ENCODE measurements at regions not wholly inside any gene's neighbourhood (a gene's known extent, or its start where the extent isn't known, plus 50 kb on each side); places are given as distances from the start of the nearest gene placed in this dataset.

DNA sequence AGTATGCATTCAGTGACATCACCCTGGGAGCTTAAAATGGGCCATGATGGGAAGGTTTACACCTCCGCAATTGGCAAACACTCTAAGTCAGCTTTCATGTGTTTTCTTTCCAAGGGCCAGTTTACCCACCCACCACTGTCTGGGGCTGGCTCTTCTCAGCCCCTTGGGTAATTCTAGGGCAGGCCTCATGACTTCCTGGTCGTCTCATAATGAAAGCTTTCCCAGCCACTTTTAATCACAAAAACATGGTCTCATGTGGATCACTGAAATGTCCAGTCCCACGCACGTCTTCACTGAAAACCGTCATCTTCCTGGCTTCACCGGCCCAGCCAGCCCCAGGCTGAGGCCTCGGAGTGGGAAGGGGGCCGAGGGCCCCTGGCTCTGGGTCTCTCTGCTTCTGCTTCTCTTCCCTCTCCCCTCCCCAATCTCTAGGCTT is 58.5 kb upstream of the ANO1 start:
- Histone ChIP-seq H3K27me3 (peaks cover 0 to 2% (median 0%) of the 10 kb centered on the region in 3 donors), H3K27ac (peak overlapping the region in 1 of 4 donors; percentile 12), H3K9me3 (no peaks in the 10 kb centered on the region), H3K4me3 (no peak overlapping the region), H3K36me3 (no peaks in the 10 kb centered on the region), H3K4me1 (no peaks in the 10 kb centered on the region)
- TF ChIP-seq, protein P1, sequence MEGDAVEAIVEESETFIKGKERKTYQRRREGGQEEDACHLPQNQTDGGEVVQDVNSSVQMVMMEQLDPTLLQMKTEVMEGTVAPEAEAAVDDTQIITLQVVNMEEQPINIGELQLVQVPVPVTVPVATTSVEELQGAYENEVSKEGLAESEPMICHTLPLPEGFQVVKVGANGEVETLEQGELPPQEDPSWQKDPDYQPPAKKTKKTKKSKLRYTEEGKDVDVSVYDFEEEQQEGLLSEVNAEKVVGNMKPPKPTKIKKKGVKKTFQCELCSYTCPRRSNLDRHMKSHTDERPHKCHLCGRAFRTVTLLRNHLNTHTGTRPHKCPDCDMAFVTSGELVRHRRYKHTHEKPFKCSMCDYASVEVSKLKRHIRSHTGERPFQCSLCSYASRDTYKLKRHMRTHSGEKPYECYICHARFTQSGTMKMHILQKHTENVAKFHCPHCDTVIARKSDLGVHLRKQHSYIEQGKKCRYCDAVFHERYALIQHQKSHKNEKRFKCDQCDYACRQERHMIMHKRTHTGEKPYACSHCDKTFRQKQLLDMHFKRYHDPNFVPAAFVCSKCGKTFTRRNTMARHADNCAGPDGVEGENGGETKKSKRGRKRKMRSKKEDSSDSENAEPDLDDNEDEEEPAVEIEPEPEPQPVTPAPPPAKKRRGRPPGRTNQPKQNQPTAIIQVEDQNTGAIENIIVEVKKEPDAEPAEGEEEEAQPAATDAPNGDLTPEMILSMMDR (IDR thresholded peaks at IDR 0.05 in 4 of 5, conservative IDR thresholded peaks at IDR 0.05 in 1 of 5), result no peak
- no peak for TF ChIP-seq POLR2A (IDR thresholded peaks at IDR 0.05)
- DNase-seq (no peak), ATAC-seq (no peak)
- in situ Hi-C loops (cut with MboI; ENCODE audit: low sequenced_read_pairs in 4 of 4), result no loop called here
- intact Hi-C loops (cut with DNase I; ENCODE audit: low total_unique reads), result no loop called here

DNA sequence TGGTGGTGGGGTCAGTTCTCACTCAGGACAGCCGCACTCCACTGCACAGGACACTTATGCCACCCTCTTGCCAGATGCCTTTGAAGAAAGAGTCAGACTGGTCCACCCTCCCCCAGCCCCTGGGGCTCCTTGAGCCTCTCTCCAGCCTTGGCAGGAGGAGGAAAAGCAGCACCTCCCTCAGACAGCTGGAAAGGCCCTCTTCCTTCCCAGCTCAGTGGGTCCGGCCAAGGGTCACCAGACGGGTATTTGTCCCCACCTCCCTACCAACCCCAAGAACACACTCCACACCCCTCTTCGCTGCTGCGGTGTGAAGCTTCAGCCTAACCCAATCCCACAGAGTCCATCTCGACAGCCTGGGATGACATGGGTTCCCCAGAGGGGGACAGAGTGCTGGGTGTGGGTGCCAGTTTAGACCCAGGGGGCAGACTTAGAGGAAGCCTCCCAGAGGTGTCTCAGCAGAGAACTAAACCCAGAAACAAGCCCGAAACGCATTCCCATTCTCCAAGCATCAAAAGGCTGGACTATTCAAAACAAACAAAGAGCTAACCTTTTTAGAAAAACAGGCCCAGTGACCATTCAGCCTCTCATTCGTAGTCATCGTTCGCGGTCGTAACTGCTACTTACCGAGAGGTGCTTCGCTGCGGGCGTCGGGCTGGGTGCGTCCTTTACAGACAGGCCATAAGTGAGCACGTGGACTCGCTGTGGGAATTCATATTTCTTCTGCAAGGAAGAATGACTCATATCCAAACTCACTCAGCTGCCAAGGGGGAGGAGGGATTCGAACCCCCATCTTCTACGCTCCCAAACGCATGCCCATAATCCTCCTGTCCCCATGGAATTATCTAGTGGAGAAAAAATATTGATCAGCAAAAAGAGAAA is 57.5 kb upstream of the ANO1 start:
- Histone ChIP-seq H3K27me3 (peaks cover 0 to 2% (median 0%) of the 10 kb centered on the region in 3 donors), H3K4me3 (no peak overlapping the region), H3K36me3 (no peaks in the 10 kb centered on the region), H3K4me1 (no peaks in the 10 kb centered on the region), H3K9me3 (no peaks in the 10 kb centered on the region), H3K27ac (no peak overlapping the region)
- intact Hi-C loops (cut with DNase I; ENCODE audit: low total_unique reads) (no loop called here), in situ Hi-C loops (cut with MboI; ENCODE audit: low sequenced_read_pairs in 4 of 4) (no loop called here)
- TF ChIP-seq, protein P1 (IDR thresholded peaks at IDR 0.05 in 4 of 5, conservative IDR thresholded peaks at IDR 0.05 in 1 of 5), result no peak
- no peak for TF ChIP-seq POLR2A (IDR thresholded peaks at IDR 0.05)
- no peak for ATAC-seq
- no peak for DNase-seq

DNA sequence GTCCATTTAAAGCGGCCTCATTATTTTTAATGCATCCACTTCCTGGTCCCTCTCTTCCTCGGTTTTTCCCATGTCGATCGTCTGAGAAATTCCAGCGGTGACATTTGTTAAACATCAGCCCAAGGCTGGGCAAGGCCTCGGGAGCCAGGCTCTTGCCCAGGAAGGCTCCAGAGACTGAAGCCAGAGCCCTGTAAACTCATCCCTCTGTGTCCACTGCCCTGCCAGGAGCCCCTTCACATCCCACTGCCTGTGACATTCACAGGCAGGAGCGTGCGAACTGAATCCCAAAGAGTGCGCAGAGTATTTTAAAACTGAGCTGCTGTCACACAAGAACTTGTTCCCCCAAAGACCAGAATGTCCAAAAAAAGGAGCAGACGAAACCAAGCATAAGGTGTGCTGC is 56.5 kb upstream of the ANO1 start:
- Histone ChIP-seq H3K9me3 (no peaks in the 10 kb centered on the region), H3K36me3 (no peaks in the 10 kb centered on the region), H3K4me3 (no peak overlapping the region), H3K4me1 (no peaks in the 10 kb centered on the region), H3K27ac (no peak overlapping the region), H3K27me3 (peaks cover 0 to 2% (median 0%) of the 10 kb centered on the region in 3 donors)
- intact Hi-C loops (cut with DNase I; ENCODE audit: low total_unique reads), result no loop called here
- DNase-seq (no peak), ATAC-seq (no peak)
- TF ChIP-seq POLR2A (IDR thresholded peaks at IDR 0.05), result no peak
- TF ChIP-seq, protein P1 (IDR thresholded peaks at IDR 0.05 in 4 of 5, conservative IDR thresholded peaks at IDR 0.05 in 1 of 5), result no peak
- in situ Hi-C loops (cut with MboI; ENCODE audit: low sequenced_read_pairs in 4 of 4), result no loop called here

DNA sequence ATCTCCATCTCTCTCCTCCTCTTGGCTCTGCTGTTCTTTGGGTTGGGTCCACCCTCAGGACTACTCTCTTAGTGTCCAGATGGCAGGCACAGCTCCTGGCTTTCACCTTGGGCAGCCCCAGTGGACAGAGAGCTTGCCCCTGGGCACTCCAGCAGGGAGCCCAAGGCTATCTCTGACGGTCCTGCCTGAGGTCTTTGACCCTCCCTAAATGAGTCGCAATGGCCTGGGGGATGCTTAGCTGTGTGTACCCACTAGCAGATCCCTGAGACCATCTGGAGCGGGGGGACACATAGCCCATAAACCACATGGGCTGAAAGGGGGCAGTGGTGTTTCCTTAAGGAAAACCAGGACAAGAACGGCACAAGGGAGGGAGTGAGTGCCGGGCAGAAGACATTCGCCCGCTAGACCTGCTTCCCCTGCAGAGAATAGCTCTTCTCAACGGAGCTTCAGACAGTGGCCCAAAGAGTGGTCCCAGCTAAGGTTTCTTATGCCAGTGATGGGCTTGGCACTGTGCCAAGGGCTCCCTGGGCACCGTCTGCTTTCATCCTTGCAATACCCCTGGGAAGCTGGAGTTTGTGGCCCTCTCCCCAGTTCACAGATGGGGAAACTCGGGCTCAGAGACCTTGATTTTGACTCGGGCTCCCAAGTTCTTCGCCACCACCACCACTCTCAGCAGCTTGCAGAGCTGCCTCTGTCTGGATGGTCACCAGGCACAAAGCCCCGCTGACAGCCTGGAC is 53.9 kb upstream of the ANO1 start:
- intact Hi-C loops (cut with DNase I; ENCODE audit: low total_unique reads), result no loop called here
- Histone ChIP-seq H3K4me3 (no peak overlapping the region), H3K9me3 (no peaks in the 10 kb centered on the region), H3K27ac (no peak overlapping the region), H3K4me1 (no peaks in the 10 kb centered on the region), H3K27me3 (no peaks in the 10 kb centered on the region), H3K36me3 (no peaks in the 10 kb centered on the region)
- in situ Hi-C loops (cut with MboI; ENCODE audit: low sequenced_read_pairs in 4 of 4), result no loop called here
- ATAC-seq (no peak), DNase-seq (no peak)
- TF ChIP-seq, protein P1 (IDR thresholded peaks at IDR 0.05 in 4 of 5, conservative IDR thresholded peaks at IDR 0.05 in 1 of 5), result no peak
- TF ChIP-seq POLR2A (IDR thresholded peaks at IDR 0.05), result no peak
